HEK293 (cell line): ENCODE measurements at regions not wholly inside any gene's neighbourhood (a gene's known extent, or its start where the extent isn't known, plus 50 kb on each side); places are given as distances from the start of the nearest gene placed in this dataset.

Experiments used
- CTCF ChIA-PET: fragments of 350-600 bp; formaldehyde crosslinking; extraction: SDS; loops from one replicate; lab custom pipeline; 2021; ENCODE audit warnings: antibody characterized with exemption; lab: Yijun Ruan, JAX
- POLR2A ChIA-PET: fragments of 300-600 bp; formaldehyde crosslinking; extraction: SDS; loops from one replicate; lab custom pipeline; 2020; ENCODE audit warnings: antibody characterized with exemption, inconsistent platforms; lab: Yijun Ruan, JAX
- H3K27ac ChIP-seq: fragments of 200-500 bp; sonication (Bioruptor generic); 2 replicates; pipeline ENCODE4 v1.5.1; 2014; ENCODE audit warnings: low read depth, low read length, control low read depth, inconsistent platforms; ENCODE audit errors: extremely low read depth
- H3K36me3 ChIP-seq, 2 experiments: fragments of 200-500 bp in 1 of 2; sonication (Bioruptor generic) in 1 of 2; 1 replicate in 1 of 2; 2 replicates in 1 of 2; pipeline ENCODE4 v1.5.1; 2014 to 2017; ENCODE audit warnings: inconsistent platforms in 2 of 2, low read length in 2 of 2; ENCODE audit not compliant: control insufficient read depth in 2 of 2, insufficient read depth in 1 of 2
- H3K4me1 ChIP-seq: fragments of 200-500 bp; sonication (Bioruptor generic); 2 replicates; pipeline ENCODE4 v1.5.1; 2014; ENCODE audit warnings: mild to moderate bottlenecking, low read length, inconsistent platforms; ENCODE audit not compliant: control insufficient read depth, insufficient read depth
- H3K4me3 ChIP-seq: 2 replicates; pipeline ENCODE4 v1.5.1; 2011; ENCODE audit warnings: low read depth, mild to moderate bottlenecking, control low read depth, low read length, moderate library complexity
- H3K9me3 ChIP-seq: fragments of 200-500 bp; sonication (Bioruptor generic); 2 replicates; pipeline ENCODE4 v1.5.1; 2014; ENCODE audit warnings: low read depth, low read length, inconsistent platforms; ENCODE audit not compliant: control insufficient read depth, insufficient read depth
- KLF1 ChIP-seq: fragments of 450-650 bp; formaldehyde crosslinking; IDR thresholded peaks from 2 replicates; pipeline ENCODE4 v1.5.1; 2016; ENCODE audit warnings: missing biosample characterization, missing genetic modification characterization
- YY1 ChIP-seq: fragments of 450-650 bp; formaldehyde crosslinking; IDR thresholded peaks from 2 replicates; pipeline ENCODE4 v1.5.1; 2018; ENCODE audit warnings: missing biosample characterization, missing genetic modification characterization
- ZBTB20 ChIP-seq: fragments of 450-650 bp; formaldehyde crosslinking; IDR thresholded peaks from 2 replicates; pipeline ENCODE4 v1.5.1; 2016; ENCODE audit warnings: missing biosample characterization, missing genetic modification characterization
- ZEB2 ChIP-seq: fragments of 450-650 bp; formaldehyde crosslinking; IDR thresholded peaks from 2 replicates; pipeline ENCODE4 v1.5.1; 2016; ENCODE audit warnings: missing biosample characterization, missing genetic modification characterization
- ZNF132 ChIP-seq: fragments of 450-650 bp; formaldehyde crosslinking; IDR thresholded peaks from 2 replicates; pipeline ENCODE4 v1.5.1; 2017; ENCODE audit warnings: missing biosample characterization, missing genetic modification characterization, borderline replicate concordance
- ZNF138 ChIP-seq: fragments of 450-650 bp; formaldehyde crosslinking; IDR thresholded peaks from 2 replicates; pipeline ENCODE4 v1.5.1; 2016; ENCODE audit warnings: missing biosample characterization, missing genetic modification characterization, borderline replicate concordance
- ZNF157 ChIP-seq: fragments of 450-650 bp; formaldehyde crosslinking; IDR thresholded peaks from 2 replicates; pipeline ENCODE4 v1.5.1; 2016; ENCODE audit warnings: missing biosample characterization, missing genetic modification characterization
- ZNF169 ChIP-seq: fragments of 450-650 bp; formaldehyde crosslinking; IDR thresholded peaks from 2 replicates; pipeline ENCODE4 v1.5.1; 2016; ENCODE audit warnings: missing biosample characterization, missing genetic modification characterization
- ZNF175 ChIP-seq: fragments of 450-650 bp; formaldehyde crosslinking; IDR thresholded peaks from 2 replicates; pipeline ENCODE4 v1.5.1; 2016; ENCODE audit warnings: missing biosample characterization, missing genetic modification characterization
- ZNF202 ChIP-seq: fragments of 450-650 bp; formaldehyde crosslinking; IDR thresholded peaks from 2 replicates; pipeline ENCODE4 v1.5.1; 2016; ENCODE audit warnings: missing biosample characterization, missing genetic modification characterization, borderline replicate concordance
- ZNF350 ChIP-seq: fragments of 450-650 bp; formaldehyde crosslinking; IDR thresholded peaks from 2 replicates; pipeline ENCODE4 v1.5.0; 2017; ENCODE audit warnings: missing biosample characterization, mild to moderate bottlenecking, missing genetic modification characterization
- ZNF37A ChIP-seq: fragments of 450-650 bp; IDR thresholded peaks from 2 replicates; pipeline ENCODE4 v1.5.1; 2018; ENCODE audit warnings: missing biosample characterization, missing genetic modification characterization
- ZNF391 ChIP-seq: fragments of 450-650 bp; formaldehyde crosslinking; IDR thresholded peaks from 2 replicates; pipeline ENCODE4 v1.5.1; 2016; ENCODE audit warnings: low read depth, missing biosample characterization, missing genetic modification characterization, borderline replicate concordance
- ZNF416 ChIP-seq: fragments of 450-650 bp; formaldehyde crosslinking; IDR thresholded peaks from 2 replicates; pipeline ENCODE4 v1.5.1; 2016; ENCODE audit warnings: missing biosample characterization, missing genetic modification characterization
- ZNF518A ChIP-seq: fragments of 450-650 bp; formaldehyde crosslinking; conservative IDR thresholded peaks from 2 replicates; pipeline ENCODE4 v1.5.1; 2016; ENCODE audit warnings: low read depth, missing biosample characterization, missing genetic modification characterization
- ZNF521 ChIP-seq: fragments of 450-650 bp; formaldehyde crosslinking; IDR thresholded peaks from 2 replicates; pipeline ENCODE4 v1.5.1; 2017; ENCODE audit warnings: missing biosample characterization, mild to moderate bottlenecking, missing genetic modification characterization
- ZNF548 ChIP-seq: fragments of 450-650 bp; formaldehyde crosslinking; IDR thresholded peaks from 2 replicates; pipeline ENCODE4 v1.5.1; 2016; ENCODE audit warnings: missing biosample characterization, missing genetic modification characterization
- ZNF555 ChIP-seq: fragments of 450-650 bp; formaldehyde crosslinking; conservative IDR thresholded peaks from 2 replicates; pipeline ENCODE4 v1.5.1; 2017; ENCODE audit warnings: missing biosample characterization, mild to moderate bottlenecking, missing genetic modification characterization, inconsistent platforms
- ZNF571 ChIP-seq: fragments of 450-650 bp; formaldehyde crosslinking; IDR thresholded peaks from 2 replicates; pipeline ENCODE4 v1.5.0; 2017; ENCODE audit warnings: missing biosample characterization, missing genetic modification characterization
- ZNF658 ChIP-seq: fragments of 450-650 bp; formaldehyde crosslinking; IDR thresholded peaks from 2 replicates; pipeline ENCODE4; 2016; ENCODE audit warnings: missing biosample characterization, missing genetic modification characterization
- ZNF670 ChIP-seq: fragments of 450-650 bp; formaldehyde crosslinking; IDR thresholded peaks from 2 replicates; pipeline ENCODE4 v1.5.1; 2016; ENCODE audit warnings: missing biosample characterization, missing genetic modification characterization, low read depth
- ZSCAN18 ChIP-seq: fragments of 450-650 bp; formaldehyde crosslinking; IDR thresholded peaks from 2 replicates; pipeline ENCODE4 v1.5.1; 2016; ENCODE audit warnings: missing biosample characterization, missing genetic modification characterization
- ZSCAN30 ChIP-seq: fragments of 450-650 bp; IDR thresholded peaks from 2 replicates; pipeline ENCODE4 v1.5.1; 2018; ENCODE audit warnings: missing biosample characterization, mild to moderate bottlenecking, missing genetic modification characterization, moderate library complexity
- TF ChIP-seq, protein P1 (sequence below): fragments of 450-650 bp; formaldehyde crosslinking; IDR thresholded peaks from 2 replicates; pipeline ENCODE4 v1.5.1; 2016; ENCODE audit warnings: missing biosample characterization, missing genetic modification characterization
- TF ChIP-seq, protein P2 (sequence below): fragments of 450-650 bp; formaldehyde crosslinking; IDR thresholded peaks from 2 replicates; pipeline ENCODE4 v1.5.1; 2017; ENCODE audit warnings: missing biosample characterization, missing genetic modification characterization
- TF ChIP-seq, protein P3 (sequence below): fragments of 450-650 bp; formaldehyde crosslinking; IDR thresholded peaks from 2 replicates; pipeline ENCODE4 v1.5.1; 2016; ENCODE audit warnings: missing biosample characterization, missing genetic modification characterization, low read depth

DNA sequence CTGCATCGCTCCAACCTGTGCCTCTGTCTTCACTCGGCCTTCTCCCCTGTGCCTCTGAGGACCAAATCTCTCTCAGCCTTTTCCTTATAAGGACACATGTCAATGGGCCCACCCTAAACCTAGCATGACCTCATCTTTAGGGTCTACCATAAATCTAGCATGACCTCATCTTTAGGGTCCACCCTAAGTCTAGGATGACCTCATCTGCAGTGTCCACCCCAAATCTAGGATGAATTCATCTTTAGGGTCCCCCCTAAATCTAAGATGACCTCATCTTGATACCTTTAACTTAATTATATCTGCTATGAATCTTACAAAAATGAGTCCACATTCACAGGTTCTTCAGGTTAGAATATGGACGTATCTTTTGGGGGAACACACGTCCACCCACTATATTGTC lies 131.1 kb upstream of the RPL38 start (continued):
- TF ChIP-seq KLF1 (tag by site-specific recombination): peak; percentile 22; the same call in 1 of the 2 replicates

- Histone ChIP-seq H3K36me3 (no peaks in the 10 kb centered on the region), H3K4me3 (no peak overlapping the region), H3K9me3 (no peaks in the 10 kb centered on the region), H3K27ac (no peak overlapping the region), H3K4me1 (no peaks in the 10 kb centered on the region)
- ChIA-PET POLR2A (no interaction called here), CTCF (interaction anchor here (0.5 to 0.6 kb wide), 2 partner anchors 10 to 457 kb away, joined by 3 to 4 read pairs; no protein-coding TSS in a partner anchor)
- TF ChIP-seq ZNF391 (tag by site-specific recombination) (no peak), ZNF132 (tag by site-specific recombination) (no peak), ZNF548 (tag by site-specific recombination) (0 out of 2 replicates have a peak, but pooled peaks have one; percentile 29), ZNF670 (tag by site-specific recombination) (peak; percentile 6; the same call in 1 of the 2 replicates), ZNF202 (no peak), ZNF416 (tag by site-specific recombination) (no peak), ZNF658 (tag by site-specific recombination) (0 out of 2 replicates have a peak, but pooled peaks have one; percentile 18), ZSCAN18 (tag by site-specific recombination) (no peak), ZNF175 (no peak), ZNF157 (tag by site-specific recombination) (0 out of 2 replicates have a peak, but pooled peaks have one; percentile 4), ZNF571 (no peak), ZEB2 (no peak), ZNF169 (tag by site-specific recombination) (no peak), ZSCAN30 (no peak), ZNF138 (tag by site-specific recombination) (no peak), ZNF521 (tag by site-specific recombination) (no peak; the same call in 1 of the 2 replicates), ZBTB20 (no peak), ZNF555 (tag by site-specific recombination) (no peak), ZNF37A (tag by site-specific recombination) (no peak), YY1 (tag by site-specific recombination) (no peak), ZNF518A (no peak), ZNF350 (tag by site-specific recombination) (no peak)
- TF ChIP-seq, protein P1, sequence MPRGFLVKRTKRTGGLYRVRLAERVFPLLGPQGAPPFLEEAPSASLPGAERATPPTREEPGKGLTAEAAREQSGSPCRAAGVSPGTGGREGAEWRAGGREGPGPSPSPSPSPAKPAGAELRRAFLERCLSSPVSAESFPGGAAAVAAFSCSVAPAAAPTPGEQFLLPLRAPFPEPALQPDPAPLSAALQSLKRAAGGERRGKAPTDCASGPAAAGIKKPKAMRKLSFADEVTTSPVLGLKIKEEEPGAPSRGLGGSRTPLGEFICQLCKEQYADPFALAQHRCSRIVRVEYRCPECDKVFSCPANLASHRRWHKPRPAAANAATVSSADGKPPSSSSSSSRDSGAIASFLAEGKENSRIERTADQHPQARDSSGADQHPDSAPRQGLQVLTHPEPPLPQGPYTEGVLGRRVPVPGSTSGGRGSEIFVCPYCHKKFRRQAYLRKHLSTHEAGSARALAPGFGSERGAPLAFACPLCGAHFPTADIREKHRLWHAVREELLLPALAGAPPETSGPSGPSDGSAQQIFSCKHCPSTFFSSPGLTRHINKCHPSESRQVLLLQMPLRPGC (tag by site-specific recombination): no peak
- TF ChIP-seq, protein P2, sequence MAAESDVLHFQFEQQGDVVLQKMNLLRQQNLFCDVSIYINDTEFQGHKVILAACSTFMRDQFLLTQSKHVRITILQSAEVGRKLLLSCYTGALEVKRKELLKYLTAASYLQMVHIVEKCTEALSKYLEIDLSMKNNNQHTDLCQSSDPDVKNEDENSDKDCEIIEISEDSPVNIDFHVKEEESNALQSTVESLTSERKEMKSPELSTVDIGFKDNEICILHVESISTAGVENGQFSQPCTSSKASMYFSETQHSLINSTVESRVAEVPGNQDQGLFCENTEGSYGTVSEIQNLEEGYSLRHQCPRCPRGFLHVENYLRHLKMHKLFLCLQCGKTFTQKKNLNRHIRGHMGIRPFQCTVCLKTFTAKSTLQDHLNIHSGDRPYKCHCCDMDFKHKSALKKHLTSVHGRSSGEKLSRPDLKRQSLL (tag by site-specific recombination): no peak
- TF ChIP-seq, protein P3, sequence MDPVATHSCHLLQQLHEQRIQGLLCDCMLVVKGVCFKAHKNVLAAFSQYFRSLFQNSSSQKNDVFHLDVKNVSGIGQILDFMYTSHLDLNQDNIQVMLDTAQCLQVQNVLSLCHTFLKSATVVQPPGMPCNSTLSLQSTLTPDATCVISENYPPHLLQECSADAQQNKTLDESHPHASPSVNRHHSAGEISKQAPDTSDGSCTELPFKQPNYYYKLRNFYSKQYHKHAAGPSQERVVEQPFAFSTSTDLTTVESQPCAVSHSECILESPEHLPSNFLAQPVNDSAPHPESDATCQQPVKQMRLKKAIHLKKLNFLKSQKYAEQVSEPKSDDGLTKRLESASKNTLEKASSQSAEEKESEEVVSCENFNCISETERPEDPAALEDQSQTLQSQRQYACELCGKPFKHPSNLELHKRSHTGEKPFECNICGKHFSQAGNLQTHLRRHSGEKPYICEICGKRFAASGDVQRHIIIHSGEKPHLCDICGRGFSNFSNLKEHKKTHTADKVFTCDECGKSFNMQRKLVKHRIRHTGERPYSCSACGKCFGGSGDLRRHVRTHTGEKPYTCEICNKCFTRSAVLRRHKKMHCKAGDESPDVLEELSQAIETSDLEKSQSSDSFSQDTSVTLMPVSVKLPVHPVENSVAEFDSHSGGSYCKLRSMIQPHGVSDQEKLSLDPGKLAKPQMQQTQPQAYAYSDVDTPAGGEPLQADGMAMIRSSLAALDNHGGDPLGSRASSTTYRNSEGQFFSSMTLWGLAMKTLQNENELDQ: no peak
Observed at GRCh38 chr17:74076446-74076845, 127.0 kb upstream of the RPL38 start.
